HG03520 (cell line): ENCODE measurements at regions not wholly inside any gene's neighbourhood (a gene's known extent, or its start where the extent isn't known, plus 50 kb on each side); places are given as distances from the start of the nearest gene placed in this dataset.

Source experiments
- ATAC-seq: cut with Tn5 transposase; IDR thresholded peaks from one replicate; pipeline ENCODE4 v1.9.1; 2021; ENCODE audit warnings: mild to moderate bottlenecking, moderate library complexity; ENCODE audit not compliant: unreplicated experiment

DNA sequence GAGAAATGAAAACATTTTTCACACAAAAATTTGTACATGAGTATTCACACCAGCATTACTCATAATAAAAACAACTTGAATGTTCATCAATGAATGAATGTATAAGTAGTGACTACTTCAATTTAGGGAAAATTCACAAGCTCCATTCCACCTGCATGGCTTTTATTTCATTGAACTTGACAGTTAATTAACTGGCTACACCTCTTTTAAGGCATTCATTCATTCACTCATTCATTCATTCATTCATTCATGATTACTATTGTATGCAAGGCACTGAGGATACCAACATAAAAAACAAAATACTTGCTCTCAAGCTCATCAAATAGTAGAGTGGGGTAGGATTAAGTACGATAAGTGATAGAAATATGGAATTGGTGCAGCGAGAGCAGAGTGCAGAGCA, 198.3 kb upstream of the DLGAP1 start:
- ATAC-seq: no peak

DNA sequence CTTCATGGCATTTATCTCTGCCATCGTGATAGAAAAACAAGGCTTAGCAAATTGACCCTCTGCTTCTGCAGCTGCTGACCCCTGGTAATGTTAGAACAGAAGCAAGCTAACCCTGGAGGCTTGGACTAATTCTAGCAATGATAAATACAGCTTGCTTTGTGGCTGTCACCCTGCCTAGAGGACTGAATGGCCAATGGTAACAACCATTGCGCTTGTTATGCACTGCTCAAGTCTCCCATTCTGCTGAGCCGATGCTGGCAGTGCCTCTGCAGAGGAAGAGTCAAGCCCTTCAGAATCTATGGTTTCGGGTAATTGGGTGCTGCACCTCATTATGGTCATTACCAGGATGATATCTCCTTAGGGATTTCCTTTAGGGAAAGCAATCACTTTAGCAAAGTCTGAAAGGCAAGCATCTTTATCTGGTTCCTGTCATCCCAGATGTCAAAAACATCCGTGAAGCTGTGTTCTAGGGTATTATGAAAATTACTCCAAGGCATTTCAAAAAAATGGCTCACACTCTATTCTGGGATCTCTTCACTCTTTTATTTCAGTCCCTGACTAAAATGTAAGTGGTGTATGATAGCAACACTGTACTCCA, 186.8 kb upstream of the DLGAP1 start:
- no peak for ATAC-seq

DNA sequence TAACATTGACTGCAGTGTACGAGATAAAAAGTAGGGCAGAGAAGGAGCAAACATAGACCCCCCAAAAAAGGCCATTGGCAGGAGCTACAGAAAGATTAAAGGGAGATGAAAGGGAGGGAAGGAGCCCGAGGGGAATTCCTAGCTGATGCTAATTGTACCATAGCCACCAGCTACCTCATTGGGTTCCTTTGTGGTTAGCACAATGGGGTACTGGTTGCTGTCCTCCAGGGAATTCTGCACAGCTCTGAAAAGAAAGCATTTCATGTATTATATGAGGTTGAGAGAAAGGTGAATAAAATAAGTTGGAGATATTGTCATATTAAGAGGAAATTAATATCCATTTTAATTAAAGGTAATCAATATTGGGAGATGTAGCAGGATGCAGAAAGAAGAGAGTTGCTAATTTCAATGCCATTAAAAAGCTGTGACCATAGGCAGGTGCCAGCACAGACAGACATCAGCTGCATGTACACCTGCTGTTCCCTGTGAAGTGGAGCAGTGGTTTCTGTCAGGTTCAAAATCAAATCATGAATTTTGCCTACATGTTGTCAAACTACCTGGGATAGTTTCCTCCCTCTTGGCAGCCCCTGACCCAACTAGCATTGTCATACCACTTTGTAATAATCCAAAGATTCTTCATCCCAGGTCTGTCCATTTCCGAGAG, 185.4 kb upstream of the DLGAP1 start:
- no peak for ATAC-seq

DNA sequence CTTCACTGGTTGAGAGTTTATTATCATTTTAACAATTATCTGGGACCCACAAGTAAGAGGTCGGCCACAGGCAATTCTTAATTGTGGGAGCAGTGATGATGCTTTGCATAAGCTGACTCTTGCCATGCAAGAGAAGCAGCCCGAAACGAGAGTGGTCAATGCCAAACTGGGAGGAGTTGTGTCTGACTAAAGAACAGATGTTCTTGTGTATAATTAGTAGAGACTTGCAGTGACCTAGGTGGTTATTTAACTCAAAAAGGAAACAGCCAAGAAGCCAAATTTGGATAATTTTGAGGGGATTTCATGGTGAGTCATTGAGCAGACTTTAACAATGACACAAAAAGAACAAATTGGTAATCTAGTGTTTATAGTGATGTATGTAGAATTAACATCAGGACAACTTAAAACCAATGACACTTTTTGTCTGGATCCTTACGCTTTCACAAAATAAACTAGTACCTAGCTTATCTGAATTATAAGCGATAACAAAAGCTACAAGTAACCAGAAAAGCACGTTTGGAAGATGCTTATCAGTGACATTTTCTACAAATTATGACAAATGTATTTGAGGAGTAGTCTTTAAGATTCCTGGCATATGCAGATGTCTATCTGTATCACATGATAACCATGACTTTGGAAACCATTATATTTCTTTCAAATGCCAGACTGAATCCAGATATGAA, 184.7 kb upstream of the DLGAP1 start:
- peak; percentile 76 for ATAC-seq

DNA sequence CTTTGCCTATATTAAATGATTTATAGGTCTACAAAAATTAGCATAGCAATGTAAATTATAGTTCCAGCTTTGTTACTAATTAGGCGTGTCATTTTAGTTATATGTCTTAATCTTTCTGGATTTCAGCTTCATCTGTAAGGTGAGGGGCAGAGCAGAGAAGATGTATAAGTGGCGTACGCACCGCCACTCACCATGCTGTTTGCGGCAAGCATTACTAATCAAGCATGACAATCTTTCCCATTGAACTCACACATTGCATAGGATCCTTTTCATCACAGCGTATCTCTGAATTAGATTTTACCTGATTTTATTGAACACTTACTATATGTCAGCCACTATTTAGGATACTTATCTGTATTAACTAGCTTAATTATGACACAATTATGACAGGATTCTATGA, 183.6 kb upstream of the DLGAP1 start:
- no peak for ATAC-seq

DNA sequence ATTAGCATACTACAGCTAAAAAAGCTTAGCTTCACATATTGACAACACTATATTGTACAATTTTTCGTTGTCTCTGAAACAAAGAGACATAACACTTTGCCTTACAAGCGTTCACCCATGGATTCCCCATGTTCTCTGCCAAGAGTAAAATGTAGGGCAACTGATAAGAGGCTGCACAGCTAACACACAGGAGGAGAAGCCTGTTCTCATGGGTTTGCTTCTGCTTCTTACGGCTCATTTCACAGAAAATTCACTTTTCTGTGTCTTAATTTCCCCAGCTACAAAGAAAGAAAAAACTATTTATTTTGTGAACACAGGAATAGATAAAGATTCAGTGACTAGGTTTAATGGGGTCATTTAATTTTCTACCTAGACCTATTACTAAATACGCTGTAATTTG, 182.8 kb upstream of the DLGAP1 start:
- ATAC-seq: no peak

DNA sequence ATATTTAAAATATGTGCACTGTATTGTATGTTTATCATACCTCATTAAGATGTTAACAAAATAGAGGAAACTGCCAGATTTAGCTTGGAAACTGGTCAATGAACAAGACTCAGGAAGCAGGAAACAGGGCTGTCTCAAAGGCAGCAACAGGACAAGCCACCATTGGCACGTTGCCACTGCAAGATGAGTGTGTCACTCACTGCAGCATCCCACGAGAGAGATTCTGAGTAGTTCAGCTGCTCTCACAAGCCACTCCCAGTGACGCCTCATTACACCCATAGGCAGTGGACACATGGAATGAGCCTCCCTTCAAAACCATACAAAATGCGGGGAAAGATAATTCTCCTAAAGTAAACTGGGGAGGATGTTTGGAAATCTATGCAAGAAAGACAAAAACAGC, 181.9 kb upstream of the DLGAP1 start:
- ATAC-seq: no peak

DNA sequence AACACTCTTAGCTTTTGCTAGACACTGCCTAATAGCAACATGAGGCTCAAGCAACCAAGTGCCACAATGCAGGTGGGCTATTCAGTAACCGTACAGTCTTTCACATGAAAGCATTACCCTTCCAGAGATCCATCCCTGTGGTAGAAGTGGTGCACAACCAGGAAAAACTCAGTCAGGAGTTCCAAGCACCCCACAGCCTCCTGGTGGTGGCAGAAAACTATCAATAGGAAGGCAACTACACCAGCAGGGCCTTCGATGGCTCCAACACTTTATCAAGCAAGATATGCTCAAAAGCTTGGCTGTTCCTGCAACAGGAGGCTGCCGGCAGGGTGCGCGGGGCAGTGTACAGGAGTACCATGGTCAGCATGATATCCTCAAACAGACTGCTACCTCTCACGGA, 176.1 kb upstream of the DLGAP1 start:
- no peak for ATAC-seq

DNA sequence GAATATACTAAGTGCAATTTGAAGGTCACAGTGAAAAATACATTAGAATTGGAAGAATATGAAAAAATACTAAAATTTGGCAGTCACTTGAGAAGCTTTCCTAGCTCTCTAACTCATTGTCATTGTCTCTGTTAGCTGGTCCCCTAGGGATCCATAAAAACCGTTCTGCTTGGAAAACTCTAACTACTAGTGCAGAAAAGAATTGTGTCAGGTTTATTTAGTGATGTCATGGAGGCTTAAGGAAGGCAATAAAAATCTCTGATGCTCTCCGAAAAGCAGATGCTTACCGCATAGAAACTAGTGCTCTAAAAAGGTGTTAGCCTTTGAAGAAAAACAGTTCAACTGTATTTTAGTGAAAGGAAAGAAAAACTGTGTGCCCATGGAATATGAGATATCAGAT, 150.1 kb upstream of the DLGAP1 start:
- no peak for ATAC-seq

DNA sequence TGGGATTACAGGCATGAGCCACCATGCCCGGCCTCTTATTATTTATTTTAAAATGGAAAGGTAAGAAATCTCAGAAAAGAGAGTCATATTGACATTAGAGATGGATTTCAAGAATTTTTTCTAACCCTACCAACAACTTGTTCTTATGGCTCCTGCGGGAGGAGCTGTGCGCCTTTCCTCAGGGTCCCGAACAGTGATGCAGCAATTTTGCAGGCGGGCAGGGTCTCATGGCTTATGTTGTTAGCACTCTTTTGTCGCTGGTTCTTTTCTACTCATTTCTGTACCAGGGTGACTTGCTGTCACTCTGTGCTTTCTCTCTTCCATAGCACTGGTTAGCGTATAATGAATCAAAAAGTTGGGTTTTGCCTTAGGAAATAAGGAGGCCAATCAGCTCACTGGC, 148.8 kb upstream of the DLGAP1 start:
- ATAC-seq: no peak

DNA sequence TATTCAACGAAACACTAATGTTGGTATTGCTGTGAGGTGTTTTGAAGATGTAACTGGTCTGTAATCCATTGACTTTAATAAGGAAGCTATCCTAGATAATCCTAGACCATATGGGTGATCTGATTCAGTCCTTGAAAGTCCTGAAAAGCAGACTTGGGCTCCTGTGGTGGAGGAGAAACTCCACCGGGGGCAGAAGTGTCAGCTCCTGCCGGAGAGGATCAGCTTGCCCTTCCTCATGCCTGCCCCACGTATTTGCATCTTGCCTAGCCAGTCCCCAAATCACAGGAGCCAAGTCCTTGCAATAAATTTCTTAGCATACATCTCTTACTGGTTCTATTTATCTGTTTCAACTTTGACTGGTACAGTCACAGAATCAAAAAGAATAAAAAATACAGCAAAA, 144.2 kb upstream of the DLGAP1 start:
- no peak for ATAC-seq

DNA sequence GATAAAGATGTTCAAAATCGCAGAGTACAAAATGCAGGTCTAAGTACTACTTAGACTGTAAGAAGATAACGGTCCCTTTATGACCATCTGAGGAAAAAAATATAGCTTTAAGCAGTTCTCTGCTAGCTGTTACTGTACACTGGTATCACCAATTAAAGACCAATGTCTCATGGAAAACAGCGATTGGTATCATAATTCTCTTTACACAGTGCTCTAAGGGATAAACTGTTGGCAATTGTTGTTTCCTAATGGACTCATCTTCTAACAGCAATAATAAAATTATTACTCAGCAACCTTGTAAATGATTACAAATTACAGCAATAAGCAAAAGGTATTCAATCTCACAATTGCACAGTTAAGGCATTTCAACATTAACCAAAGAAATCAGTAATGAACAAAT, 142.2 kb upstream of the DLGAP1 start:
- ATAC-seq: no peak

DNA sequence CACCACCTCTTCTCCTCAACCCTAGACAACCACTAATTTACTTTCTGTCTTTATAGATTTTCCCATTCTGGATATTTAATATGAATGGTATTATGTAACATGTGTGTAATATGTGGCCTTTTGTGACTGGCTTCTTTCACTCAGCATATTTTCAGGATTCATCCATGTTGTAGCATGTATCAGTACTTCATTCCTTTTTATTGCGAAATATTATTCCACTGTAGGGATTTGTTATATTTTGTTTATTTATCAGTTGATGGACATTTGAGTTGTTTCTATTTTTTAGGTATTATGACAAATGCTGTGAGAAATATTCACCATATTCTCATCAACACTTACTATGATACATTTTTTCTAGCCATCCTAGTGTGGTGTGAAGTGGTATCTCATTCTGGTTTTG, 138.8 kb upstream of the DLGAP1 start:
- ATAC-seq: no peak

DNA sequence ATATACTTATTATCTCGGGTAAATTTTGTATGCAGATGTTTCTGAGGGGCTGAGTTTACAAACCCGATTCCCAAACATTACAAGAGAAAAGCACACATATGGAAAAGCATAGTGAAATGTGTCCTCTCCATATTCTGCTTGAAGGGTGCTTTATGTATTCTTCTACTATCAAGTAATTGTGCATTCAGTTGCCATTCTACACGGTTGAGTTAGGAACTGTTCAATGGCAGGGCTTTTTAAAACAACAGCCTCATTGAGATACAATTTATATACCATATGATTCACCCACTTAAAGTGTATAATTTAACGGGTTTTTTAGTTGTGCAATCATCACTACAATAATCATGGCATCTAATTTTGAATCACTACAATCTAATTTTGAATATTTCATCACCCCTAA, 138.4 kb upstream of the DLGAP1 start:
- no peak for ATAC-seq

DNA sequence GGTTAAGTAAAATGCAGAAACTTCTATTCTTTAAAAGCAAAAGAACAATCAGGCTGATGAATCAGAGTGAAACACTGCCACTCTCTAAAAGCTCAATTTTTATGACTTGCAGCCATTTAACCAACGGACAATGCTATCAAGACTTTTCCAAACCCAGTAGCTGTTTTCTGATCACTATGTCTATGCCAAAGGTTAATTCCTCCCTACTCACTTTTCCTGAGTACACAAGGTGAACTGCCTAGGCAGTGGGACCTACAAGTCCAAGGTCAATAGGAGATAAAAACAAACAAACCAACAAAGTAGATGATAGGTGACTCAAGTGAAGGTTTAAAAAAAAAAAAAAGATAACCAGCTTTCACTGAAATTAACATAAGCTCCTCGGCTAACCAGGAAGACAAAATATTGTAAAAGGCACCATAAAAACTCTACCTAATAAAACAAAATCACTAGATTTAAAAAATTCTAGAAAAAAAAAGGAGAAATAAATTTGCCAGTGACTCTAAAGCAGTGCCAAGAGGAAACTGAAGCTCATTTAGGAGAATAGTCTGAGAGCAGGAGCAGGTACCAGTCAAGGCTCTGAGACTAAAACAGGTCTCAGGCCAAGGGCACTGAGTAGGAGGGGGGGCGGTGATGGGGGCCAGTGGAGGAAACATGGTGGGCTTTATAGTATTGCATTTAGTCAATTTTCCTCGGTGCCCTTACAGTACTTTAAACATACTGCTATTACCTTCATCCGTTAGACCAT, 134.1 kb upstream of the DLGAP1 start:
- ATAC-seq: no peak

DNA sequence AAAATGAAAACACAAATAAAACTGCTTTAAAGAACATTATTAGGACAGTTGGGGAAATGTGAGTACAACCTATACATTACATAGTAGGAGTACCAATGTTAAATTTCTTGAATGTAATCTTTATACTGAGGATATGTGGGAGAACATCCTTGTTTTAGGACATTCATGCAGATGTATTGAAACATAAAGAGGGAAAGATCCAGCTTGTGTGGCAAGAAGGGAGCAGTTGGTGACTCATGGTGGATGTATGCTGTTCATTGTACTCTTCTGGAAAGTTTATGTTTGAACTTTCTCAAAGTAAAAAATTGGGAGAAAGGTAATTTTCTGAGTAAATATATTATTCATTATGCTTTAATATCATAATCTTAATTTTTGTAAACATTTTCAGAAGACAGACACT, 132.1 kb upstream of the DLGAP1 start:
- ATAC-seq: no peak

DNA sequence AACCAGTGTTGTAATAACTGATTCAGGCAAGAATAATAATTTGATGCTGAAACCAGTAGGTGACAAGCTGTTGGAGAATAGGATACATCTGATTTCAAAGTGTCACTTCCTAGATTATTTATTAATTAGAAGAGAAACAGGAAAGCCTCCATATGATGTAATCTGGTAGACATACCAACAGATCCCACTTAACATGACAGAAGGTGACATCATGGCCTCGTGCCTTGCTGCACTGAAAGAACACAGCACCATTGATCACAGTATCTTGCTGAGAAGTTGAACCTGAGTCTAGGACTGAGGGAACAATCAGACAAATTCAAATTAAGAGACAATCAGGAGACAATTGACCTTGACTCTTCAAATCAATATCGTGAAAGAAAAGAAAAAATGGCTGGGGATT, 131.6 kb upstream of the DLGAP1 start:
- ATAC-seq: no peak

DNA sequence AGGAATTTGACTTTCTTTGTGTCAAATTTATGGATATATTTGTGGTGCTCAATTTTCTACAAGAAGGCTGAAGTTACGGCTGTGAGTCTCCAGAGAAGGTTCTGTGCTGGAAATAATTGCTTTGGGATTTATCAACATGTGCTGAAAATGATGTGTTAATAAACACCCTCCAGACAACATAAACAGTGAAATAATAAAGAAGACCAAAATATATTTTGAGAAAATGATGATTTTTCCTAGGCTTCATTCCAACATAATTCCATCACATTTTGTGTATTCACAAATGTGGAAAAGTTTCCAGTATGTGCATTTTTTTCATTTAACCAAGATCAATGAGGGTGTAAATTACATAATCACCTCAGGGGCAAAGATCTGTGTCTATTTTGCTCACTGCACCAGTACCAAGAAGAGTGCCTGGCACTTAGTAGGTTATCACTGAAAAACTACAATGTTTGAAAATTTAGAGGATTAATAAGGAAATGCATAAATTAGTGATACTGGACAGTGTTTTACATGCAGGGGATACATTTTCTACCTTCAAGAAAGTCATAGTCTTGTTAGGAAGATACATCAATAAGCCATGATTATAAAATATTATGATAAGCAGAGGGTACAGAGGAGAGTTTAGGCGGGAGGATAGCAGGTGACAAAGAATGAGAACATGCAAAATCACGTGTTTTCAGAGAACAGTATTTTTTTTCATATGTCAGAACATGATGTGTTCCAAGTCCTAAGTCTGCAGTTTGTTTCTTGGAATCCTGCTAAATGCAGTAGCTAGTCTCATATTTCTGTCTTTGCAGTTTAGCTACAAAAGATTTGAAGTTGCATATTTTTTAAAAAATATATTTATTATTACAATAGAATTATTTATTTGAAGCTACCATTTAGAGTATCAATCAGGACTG, 127.6 kb upstream of the DLGAP1 start:
- ATAC-seq: no peak

DNA sequence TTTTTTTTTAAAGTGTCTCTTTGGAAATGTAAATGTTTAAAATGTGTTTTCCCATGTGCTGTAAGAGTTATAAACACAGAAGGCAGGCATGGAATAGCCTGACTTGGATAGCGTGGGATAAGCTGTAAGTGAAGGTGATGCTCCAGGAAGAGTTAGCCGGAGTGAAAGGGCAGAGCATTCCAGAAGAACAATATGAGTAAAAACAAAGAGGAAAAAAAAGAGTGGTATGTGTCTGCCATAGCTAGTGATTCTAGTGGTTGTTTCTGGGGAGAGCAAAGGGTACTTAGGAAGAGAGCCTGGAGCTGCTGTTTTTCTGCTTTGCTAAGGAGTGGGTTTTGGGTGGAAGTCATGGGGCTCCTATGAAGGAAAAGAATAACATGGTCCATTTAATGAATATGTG, 126.9 kb upstream of the DLGAP1 start:
- ATAC-seq: no peak

DNA sequence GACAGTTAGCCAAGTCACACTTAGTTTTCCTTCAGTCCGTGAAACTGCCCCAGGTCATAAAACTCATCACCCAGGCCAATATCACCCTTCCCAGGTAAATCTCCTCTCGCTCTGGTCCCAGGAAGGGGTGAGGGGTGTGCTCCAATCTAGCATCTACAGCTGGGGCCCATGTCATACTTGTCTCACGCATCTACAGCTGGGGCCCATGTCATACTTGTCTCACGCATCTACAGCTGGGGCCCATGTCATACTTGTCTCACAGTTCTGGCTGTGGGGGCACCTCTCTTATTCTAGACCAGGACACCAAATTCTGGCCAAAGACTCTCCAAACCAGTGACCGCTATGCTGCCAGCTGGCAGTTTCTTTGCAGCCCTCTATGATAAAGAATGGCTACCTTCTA, 123.3 kb upstream of the DLGAP1 start:
- no peak for ATAC-seq

DNA sequence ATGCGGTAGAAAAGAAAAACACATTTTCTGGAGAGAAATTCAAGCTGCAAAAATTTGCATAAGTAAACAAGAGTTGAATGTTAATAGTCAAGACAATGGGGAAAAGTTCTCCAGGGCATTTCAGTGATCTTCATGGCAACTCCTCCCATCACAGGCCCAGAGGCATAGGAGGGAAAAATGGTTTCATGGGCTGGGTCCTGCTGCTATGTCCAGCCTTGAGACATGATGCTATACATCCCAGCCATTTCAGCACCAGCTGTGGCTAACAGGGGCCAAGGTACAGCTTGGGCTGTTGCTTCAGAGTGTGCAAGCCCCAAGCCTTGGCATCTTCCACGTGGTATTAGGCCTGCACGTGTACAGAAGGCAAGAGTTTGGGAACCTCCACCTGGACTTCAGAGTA, 118.6 kb upstream of the DLGAP1 start:
- ATAC-seq: no peak
